Activated naive CD4-positive, alpha-beta T cell treated with anti-CD3 and anti-CD28 coated beads, Interleukin-2, amount 50 U/mL, for 24 hours (primary cell): ENCODE measurements at regions not wholly inside any gene's neighbourhood (a gene's known extent, or its start where the extent isn't known, plus 50 kb on each side); places are given as distances from the start of the nearest gene placed in this dataset.

Source experiments
- H3K27ac Mint-ChIP-seq: one replicate; pipeline ENCODE4 v1.8.0; 2021; ENCODE audit warnings: mild to moderate bottlenecking, mixed read lengths
- H3K27me3 Mint-ChIP-seq: one replicate; pipeline ENCODE4 v1.8.0; 2021; ENCODE audit warnings: mixed read lengths
- H3K36me3 Mint-ChIP-seq: one replicate; pipeline ENCODE4 v1.8.0; 2021; ENCODE audit warnings: mixed read lengths
- H3K4me1 Mint-ChIP-seq: one replicate; pipeline ENCODE4 v1.8.0; 2021; ENCODE audit warnings: mixed read lengths
- H3K4me3 Mint-ChIP-seq: one replicate; pipeline ENCODE4 v1.8.0; 2021; ENCODE audit warnings: mild to moderate bottlenecking, mixed read lengths
- H3K9me3 Mint-ChIP-seq: one replicate; pipeline ENCODE4 v1.8.0; 2021; ENCODE audit warnings: mixed read lengths

DNA sequence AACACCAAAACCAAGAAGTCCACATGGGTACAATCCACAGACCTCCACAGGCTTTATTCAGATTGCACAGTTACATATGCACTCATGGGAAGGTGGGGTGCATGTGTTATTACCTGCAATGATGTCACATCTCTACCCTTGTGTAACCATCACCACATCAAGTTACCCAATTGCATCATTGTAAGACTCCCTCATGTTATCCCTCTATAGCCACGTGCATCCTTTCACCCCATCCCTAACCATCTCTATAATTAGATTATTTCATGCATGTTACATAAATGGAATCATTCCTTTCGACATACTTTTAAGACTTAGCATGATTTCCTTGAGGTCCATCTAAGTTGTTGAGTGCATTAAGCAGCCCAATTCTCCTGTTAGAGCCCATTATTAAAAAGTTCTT lies 408.2 kb upstream of the C16orf82 start:
- Mint-ChIP-seq H3K27me3 (peaks cover 3% of the 10 kb centered on the region), H3K36me3 (no peaks in the 10 kb centered on the region), H3K27ac (no peak overlapping the region), H3K9me3 (no peaks in the 10 kb centered on the region), H3K4me3 (no peak overlapping the region), H3K4me1 (no peaks in the 10 kb centered on the region)

DNA sequence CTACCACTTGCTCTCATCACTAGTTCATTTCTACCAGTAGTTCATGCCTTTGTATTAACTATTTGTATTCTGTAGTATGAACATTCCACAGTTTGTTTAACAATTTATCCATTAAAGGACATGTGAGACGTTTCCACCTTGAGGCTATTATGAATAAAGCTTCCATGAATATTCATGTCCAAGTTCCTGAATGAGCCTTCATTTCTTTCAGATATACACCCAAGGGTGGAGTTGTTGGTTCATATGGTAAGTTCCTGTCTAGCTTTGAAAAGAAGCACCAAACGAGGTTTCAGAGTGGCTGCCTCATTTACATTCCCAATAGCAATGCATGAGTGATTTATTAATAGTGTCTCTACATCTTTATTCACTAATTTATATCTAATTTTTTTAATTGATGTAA lies 407.8 kb upstream of the C16orf82 start:
- H3K27me3 Mint-ChIP-seq = peaks cover 5% of the 10 kb centered on the region
- no peaks in the 10 kb centered on the region for H3K36me3 Mint-ChIP-seq
- H3K27ac Mint-ChIP-seq = no peak overlapping the region
- no peaks in the 10 kb centered on the region for H3K9me3 Mint-ChIP-seq
- H3K4me1 Mint-ChIP-seq = no peaks in the 10 kb centered on the region
- H3K4me3 Mint-ChIP-seq = no peak overlapping the region

DNA sequence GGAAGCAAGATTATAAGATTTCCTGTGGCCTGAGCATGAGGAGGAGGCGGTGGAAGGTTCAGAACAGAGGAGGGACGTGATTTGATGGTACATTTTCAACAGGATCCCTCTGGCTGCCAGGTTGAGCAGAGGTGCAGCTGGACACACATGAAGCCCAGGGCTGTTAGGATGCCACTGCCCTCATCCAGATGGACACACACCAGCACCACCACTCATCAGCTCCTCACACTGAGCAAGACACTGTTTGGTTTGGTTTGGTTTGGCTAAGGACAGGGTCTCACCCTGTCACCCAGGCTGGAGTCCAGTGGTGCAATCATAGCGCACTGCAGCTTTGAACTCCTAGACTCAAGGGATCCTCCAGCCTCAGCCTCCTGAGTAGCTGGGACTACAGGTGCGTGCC lies 402.6 kb upstream of the C16orf82 start:
- Mint-ChIP-seq H3K4me1 (peaks cover 4% of the 10 kb centered on the region), H3K4me3 (no peak overlapping the region)

DNA sequence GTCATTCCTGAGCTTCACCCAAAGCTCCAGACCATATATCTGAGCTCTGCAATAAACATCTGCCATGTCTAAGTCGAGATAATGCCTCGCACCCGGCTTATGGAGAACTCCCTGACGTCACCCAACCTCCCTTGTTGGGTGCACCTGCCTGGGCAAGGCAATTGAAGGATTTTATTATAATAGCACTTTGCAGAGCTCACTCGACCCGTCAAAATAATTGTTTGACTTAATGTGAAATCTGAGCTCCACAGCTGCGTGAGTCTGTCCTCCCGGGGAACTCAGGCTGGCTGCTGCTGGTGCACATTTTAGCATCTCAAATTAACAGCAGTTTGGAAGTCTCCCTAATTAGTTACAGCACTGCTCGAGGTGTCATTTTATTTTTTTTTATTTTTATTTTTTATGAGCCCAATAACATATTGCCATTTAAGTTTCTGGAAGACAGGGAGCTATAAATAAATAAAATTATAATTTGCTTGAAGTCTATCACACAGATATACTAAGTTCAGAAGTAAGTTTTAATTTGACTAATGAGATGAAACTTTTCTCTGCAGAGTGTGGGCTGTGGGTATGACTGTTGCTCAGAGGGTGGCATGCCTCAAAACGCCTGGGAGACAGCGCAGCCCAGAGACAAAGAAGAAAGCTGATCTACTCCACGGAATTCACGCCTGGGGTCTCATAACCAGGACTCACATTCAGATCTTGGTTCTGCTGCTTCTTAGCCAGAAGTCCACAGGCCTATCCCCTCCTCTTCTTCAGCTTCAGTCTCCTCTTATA lies 401.4 kb upstream of the C16orf82 start:
- Mint-ChIP-seq H3K36me3 (no peaks in the 10 kb centered on the region), H3K4me3 (no peak overlapping the region), H3K27ac (peak overlapping the region; percentile 26), H3K4me1 (peaks cover 12% of the 10 kb centered on the region), H3K27me3 (peaks cover 9% of the 10 kb centered on the region), H3K9me3 (no peaks in the 10 kb centered on the region)

More for the DNA sequence above, 402.6 kb upstream of the C16orf82 start:
- H3K9me3 Mint-ChIP-seq = no peaks in the 10 kb centered on the region
- H3K27ac Mint-ChIP-seq = no peak overlapping the region
- no peaks in the 10 kb centered on the region for H3K36me3 Mint-ChIP-seq
- peaks cover 9% of the 10 kb centered on the region for H3K27me3 Mint-ChIP-seq

DNA sequence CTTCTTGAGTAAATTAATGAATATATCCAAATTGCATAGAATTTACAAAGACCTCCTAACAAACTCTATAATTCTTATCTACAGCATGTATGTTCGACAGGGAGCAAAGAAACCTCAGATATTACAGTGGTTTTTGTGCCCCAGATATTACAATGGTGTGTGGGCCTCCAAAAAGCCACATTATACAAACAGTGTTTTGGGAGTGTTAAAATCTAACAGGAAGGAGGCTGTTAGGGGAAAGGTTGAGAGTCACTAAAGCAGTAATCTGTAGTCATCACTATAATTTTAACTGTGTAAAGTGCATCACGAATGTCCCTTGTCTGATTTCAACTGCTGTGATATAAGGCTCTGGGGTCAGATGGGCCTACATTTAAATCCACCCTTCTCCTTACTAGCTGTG lies 400.2 kb upstream of the C16orf82 start:
- peaks cover 13% of the 10 kb centered on the region for H3K4me1 Mint-ChIP-seq
- H3K9me3 Mint-ChIP-seq = no peaks in the 10 kb centered on the region
- peaks cover 9% of the 10 kb centered on the region for H3K27me3 Mint-ChIP-seq
- H3K27ac Mint-ChIP-seq = no peak overlapping the region
- no peak overlapping the region for H3K4me3 Mint-ChIP-seq
- H3K36me3 Mint-ChIP-seq = no peaks in the 10 kb centered on the region

DNA sequence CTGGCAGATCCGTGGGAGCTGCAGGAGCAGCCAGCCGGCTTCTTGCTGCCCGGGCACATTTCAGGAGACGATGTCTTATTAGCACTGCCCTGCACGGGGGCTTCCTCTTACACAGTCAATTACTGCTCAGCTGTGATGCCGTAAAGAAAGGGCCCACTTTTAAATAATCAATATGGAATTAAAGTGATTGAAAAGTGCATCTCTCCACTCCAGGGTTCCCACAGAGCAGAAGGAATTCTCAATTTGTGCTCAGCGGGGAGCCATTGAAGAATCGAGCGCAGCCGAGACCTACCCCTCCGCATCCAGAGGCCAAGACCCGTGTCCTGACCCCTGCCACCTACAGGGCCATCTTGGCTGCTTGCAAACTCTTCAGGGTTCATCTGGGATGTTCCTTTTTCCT lies 399.4 kb upstream of the C16orf82 start:
- Mint-ChIP-seq H3K9me3 (no peaks in the 10 kb centered on the region), H3K36me3 (no peaks in the 10 kb centered on the region), H3K4me3 (no peak overlapping the region), H3K4me1 (peaks cover 21% of the 10 kb centered on the region), H3K27me3 (peaks cover 9% of the 10 kb centered on the region), H3K27ac (no peak overlapping the region)

DNA sequence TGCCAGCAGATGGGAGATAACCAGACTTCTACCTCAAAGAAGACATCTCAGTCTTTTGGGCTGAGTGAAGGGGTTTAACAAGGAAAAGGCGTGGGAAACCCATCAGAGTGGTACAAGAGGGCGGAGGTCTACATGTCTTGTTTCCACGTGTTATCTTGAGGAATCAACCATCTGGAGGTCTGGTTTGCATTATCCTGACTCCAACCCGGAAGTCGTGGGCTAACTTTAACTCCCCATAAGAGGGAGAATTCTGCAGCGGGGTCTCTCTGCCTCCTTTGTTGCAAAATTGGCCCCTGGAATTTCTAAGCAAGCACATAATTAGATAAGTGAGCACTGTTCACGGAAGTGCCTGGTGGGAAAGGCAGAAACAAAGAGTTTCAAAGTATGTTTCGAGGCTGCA lies 398.7 kb upstream of the C16orf82 start:
- Mint-ChIP-seq H3K27ac (no peak overlapping the region), H3K4me3 (no peak overlapping the region), H3K4me1 (peaks cover 28% of the 10 kb centered on the region), H3K36me3 (no peaks in the 10 kb centered on the region), H3K9me3 (no peaks in the 10 kb centered on the region), H3K27me3 (peaks cover 9% of the 10 kb centered on the region)

DNA sequence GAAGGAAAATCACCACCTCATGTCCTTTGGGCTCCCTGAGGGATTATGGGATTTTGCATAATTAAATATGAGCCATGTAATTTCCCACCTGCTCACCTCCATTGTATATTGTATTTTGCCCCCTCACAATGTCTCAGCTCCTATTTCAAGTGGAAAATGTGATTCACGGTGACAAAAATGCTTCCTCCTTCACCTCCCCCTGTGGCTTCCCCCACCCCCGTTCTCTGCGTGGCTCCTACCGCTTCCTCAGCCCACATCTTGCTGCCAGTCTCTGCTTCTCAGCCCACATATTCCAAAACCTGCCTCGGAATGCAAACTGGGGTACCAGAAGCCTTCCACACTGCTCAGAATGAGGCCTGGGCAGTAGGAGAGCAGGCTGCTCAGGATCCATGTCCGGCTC lies 394.5 kb upstream of the C16orf82 start:
- H3K36me3 Mint-ChIP-seq = no peaks in the 10 kb centered on the region
- H3K4me3 Mint-ChIP-seq = no peak overlapping the region
- H3K27ac Mint-ChIP-seq = peak overlapping the region; percentile 86
- peaks cover 24% of the 10 kb centered on the region for H3K4me1 Mint-ChIP-seq
- H3K27me3 Mint-ChIP-seq = no peaks in the 10 kb centered on the region
- H3K9me3 Mint-ChIP-seq = no peaks in the 10 kb centered on the region

DNA sequence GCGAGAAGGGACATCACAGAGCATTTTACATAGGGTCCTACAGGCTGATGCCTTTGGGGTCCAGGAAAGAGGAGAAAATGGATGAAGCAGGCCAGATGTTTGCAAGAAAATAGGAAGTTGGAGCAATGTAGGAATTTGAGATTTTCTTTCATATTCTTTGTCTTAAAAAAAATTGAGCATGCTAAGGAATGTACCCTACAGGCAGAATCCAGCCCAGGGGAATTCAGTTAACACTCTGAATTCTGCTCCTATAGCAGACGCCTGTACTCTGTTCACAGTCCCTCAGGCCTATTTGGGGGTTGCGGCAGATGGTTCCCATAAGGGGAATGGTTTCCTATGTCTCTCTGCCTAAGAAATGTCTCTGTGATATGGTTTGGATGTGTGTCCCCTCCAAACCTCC lies 393.7 kb upstream of the C16orf82 start:
- Mint-ChIP-seq H3K27ac (no peak overlapping the region), H3K36me3 (no peaks in the 10 kb centered on the region), H3K9me3 (no peaks in the 10 kb centered on the region), H3K4me3 (no peak overlapping the region), H3K27me3 (no peaks in the 10 kb centered on the region), H3K4me1 (peaks cover 24% of the 10 kb centered on the region)

DNA sequence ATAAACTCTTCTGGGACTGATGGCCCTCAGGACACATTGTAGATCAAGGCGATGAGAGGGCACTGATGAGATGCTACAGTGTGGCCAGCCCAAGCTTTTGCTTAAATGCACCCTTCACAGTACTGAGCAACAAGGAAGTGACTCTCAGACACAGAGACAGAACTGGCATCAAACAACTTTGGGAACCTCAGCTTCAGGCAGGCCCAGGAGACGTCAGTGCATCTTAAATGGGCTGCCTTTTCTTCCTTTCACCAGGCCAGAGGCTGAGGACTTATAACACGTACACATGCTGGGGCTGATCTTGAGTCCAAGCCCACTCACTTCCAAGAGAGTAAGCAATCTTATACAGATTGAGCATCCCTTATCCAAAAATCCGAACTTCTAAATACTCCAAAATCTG lies 386.1 kb upstream of the C16orf82 start:
- Mint-ChIP-seq H3K4me1 (no peaks in the 10 kb centered on the region), H3K36me3 (no peaks in the 10 kb centered on the region), H3K27ac (no peak overlapping the region), H3K9me3 (no peaks in the 10 kb centered on the region), H3K4me3 (no peak overlapping the region), H3K27me3 (peaks cover 1% of the 10 kb centered on the region)

DNA sequence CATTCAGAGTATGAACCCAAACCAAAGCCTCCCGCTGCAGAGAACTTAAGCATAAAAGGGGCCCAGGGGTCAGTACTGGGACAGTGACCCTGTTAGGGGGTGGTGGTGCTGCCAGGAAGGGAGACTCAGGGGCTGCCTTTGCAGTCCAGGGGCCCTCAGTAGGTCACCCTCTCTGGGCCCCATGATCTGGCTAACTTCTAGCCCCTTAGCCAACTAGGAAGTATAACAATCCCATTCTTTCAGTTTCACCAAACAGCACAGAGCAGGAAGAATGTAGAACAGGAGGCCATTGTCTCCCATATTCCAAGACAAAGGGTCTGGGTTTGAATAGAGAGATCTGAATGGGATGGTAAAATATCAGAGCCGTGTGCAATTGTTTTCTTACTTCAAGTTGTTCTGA lies 378.6 kb upstream of the C16orf82 start:
- H3K27ac Mint-ChIP-seq = no peak overlapping the region
- H3K27me3 Mint-ChIP-seq = peaks cover 7% of the 10 kb centered on the region
- H3K4me1 Mint-ChIP-seq = no peaks in the 10 kb centered on the region
- peaks cover 8% of the 10 kb centered on the region for H3K9me3 Mint-ChIP-seq
- H3K4me3 Mint-ChIP-seq = no peak overlapping the region
- no peaks in the 10 kb centered on the region for H3K36me3 Mint-ChIP-seq

DNA sequence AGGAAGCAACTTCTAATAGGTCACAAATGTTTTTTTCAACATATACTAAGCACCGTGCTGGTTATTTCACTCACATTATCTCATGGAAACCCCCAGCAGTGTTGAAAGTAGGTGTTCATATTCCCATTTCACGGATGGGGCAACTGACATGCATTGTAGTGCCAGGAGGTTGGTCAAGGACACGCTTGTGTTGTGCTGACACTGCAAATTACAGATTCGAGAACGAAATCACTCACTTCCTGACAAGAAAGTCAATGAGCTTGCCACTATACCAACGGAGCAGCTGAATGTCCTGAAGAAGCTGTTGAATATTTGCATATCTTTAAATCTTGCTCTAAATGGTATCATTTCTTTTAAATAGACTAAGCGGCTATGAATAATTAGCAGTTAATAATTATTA lies 378.0 kb upstream of the C16orf82 start:
- no peak overlapping the region for H3K27ac Mint-ChIP-seq
- peaks cover 8% of the 10 kb centered on the region for H3K9me3 Mint-ChIP-seq
- H3K4me1 Mint-ChIP-seq = no peaks in the 10 kb centered on the region
- H3K36me3 Mint-ChIP-seq = no peaks in the 10 kb centered on the region
- peaks cover 7% of the 10 kb centered on the region for H3K27me3 Mint-ChIP-seq
- H3K4me3 Mint-ChIP-seq = no peak overlapping the region

DNA sequence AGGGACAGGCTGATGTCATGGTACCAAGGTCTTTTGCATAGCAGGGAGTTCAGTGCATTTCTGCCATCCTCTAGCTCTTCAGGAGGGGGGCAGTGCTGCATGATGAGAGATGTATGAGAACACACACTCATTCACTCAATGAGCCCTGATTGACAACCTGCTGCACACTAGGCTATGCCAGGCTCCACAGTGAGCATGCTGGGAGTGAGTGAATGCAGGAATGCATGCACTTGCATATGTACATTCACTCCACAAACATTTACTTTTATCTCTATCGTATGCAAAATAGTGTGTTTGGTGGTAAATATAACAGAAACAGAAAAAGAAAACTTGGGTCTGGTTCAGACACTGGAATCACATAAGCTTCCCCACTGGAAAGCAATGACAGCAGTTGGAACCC lies 374.1 kb upstream of the C16orf82 start:
- no peak overlapping the region for H3K4me3 Mint-ChIP-seq
- H3K27me3 Mint-ChIP-seq = peaks cover 14% of the 10 kb centered on the region
- H3K9me3 Mint-ChIP-seq = peaks cover 8% of the 10 kb centered on the region
- no peaks in the 10 kb centered on the region for H3K36me3 Mint-ChIP-seq
- H3K4me1 Mint-ChIP-seq = no peaks in the 10 kb centered on the region
- no peak overlapping the region for H3K27ac Mint-ChIP-seq

DNA sequence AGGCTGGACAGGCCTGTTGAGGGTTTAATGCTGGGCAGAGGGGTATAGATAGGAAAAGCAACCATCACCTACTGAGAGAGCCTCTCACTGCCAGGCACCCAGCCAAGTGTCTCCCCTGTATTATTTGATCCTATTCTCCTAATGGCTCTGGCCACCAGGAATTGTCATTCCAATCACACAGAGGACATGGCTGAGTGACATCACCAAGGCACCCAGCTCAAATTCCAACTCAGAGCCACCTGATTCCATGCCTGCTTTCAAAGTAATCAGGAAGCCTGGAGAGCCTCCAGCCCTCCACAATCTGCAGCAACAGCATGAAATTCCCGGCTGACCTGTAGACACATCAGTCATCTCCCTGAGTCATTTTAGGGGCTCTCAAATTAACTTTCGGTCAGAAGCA lies 368.9 kb upstream of the C16orf82 start:
- Mint-ChIP-seq H3K4me3 (no peak overlapping the region), H3K4me1 (no peaks in the 10 kb centered on the region), H3K9me3 (peaks cover 13% of the 10 kb centered on the region), H3K27me3 (peaks cover 12% of the 10 kb centered on the region), H3K36me3 (no peaks in the 10 kb centered on the region), H3K27ac (no peak overlapping the region)

DNA sequence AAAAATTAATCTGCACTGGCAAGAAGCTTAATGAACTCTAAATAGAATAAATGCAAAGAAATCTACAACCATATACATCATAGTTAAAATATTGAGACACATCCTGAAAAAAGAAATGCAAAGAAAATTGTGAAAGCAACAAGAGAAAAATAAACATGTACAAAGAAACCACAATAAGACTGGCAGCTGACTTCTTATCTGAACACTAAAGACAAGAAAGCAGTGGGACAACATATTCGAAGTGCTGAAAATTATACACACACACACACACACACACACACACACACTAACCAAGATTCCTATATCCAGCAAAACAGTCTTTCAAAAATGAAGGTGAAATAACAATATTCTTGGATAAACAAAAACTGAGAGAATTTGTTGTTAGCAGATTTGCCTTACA lies 366.5 kb upstream of the C16orf82 start:
- peaks cover 9% of the 10 kb centered on the region for H3K27me3 Mint-ChIP-seq
- H3K4me3 Mint-ChIP-seq = no peak overlapping the region
- no peaks in the 10 kb centered on the region for H3K36me3 Mint-ChIP-seq
- H3K4me1 Mint-ChIP-seq = no peaks in the 10 kb centered on the region
- H3K9me3 Mint-ChIP-seq = peaks cover 13% of the 10 kb centered on the region
- H3K27ac Mint-ChIP-seq = no peak overlapping the region

DNA sequence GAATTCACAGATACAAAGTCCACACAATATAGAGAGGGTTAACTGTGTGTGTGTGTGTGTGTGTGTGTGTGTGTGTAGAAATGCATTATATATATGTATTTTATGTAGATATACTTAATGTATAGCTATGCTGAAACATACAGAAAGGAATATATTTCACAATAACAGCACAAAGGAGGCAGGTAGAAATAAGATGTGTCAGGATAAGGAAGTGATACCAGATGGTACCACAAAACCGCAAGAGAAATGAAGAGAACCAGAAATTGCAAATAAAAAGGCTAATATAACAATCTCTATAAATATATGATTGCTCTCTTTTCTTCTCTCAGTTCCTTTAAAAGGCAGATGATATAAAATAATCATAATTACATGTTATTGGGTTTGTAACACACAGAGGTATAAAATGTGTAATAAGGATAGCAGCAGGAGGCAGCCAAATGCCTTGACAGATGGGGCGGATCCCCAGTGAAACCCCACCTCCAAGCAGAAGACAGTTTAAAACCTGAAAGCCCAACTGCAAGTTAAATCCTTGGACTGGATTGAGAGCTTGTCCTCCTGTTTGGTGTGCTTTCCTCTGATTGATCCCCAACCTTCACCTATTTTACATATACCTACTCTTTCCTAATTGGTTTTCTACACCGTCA lies 365.4 kb upstream of the C16orf82 start:
- H3K9me3 Mint-ChIP-seq = peaks cover 13% of the 10 kb centered on the region
- H3K4me1 Mint-ChIP-seq = no peaks in the 10 kb centered on the region
- no peak overlapping the region for H3K4me3 Mint-ChIP-seq
- H3K27me3 Mint-ChIP-seq = peaks cover 9% of the 10 kb centered on the region
- H3K36me3 Mint-ChIP-seq = no peaks in the 10 kb centered on the region
- H3K27ac Mint-ChIP-seq = no peak overlapping the region

DNA sequence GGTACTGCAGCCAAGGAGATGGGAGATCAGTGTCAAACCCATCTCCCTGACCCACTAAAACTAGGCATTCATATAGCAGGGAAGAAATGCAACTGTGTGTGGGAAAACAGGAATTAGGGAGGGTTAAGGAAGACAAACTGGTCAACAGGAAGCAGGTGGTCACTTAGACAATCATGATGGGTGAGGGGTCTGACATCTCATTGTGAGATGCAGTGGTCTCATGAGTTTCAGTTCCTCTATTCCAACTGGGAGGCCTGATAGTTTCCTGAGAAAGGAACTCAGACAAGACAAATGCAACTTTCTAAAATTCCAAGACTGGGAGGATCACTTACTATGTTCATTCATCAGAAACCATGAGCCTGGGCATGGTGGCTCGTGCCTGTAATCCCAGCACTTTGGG lies 361.4 kb upstream of the C16orf82 start:
- Mint-ChIP-seq H3K27ac (no peak overlapping the region), H3K9me3 (no peaks in the 10 kb centered on the region), H3K4me1 (no peaks in the 10 kb centered on the region), H3K27me3 (peaks cover 3% of the 10 kb centered on the region), H3K4me3 (no peak overlapping the region), H3K36me3 (no peaks in the 10 kb centered on the region)
